Middle frontal gyrus (tissue), 1 donor: ENCODE measurements at regions not wholly inside any gene's neighbourhood (a gene's known extent, or its start where the extent isn't known, plus 50 kb on each side); places are given as distances from the start of the nearest gene placed in this dataset.

Source experiments
- DNase-seq: peaks from one replicate; pipeline ENCODE4 v3.0.0-alpha.2; 2015; ENCODE audit warnings: low spot score; ENCODE audit errors: extremely low spot score

GRCh38 chr4:163758032-163758431 lies 263.5 kb downstream of the TMA16 start:
- DNase-seq, result no peak

- no peak for DNase-seq
Observed at GRCh38 chr4:163762741-163763140, 268.3 kb downstream of the TMA16 start.

- no peak for DNase-seq
Observed at GRCh38 chr4:163764569-163764968, 270.1 kb downstream of the TMA16 start.

- DNase-seq, result no peak
Observed at GRCh38 chr4:163768014-163768413, 273.5 kb downstream of the TMA16 start.

GRCh38 chr4:163772238-163772637 lies 277.7 kb downstream of the TMA16 start:
- DNase-seq, result no peak

- DNase-seq, result no peak
Observed at GRCh38 chr4:163773940-163774339, 279.4 kb downstream of the TMA16 start.

GRCh38 chr4:163776957-163777356 lies 282.5 kb downstream of the TMA16 start:
- no peak for DNase-seq

GRCh38 chr4:163781726-163782125 lies 287.2 kb downstream of the TMA16 start:
- DNase-seq, result no peak

- DNase-seq, result no peak
Observed at GRCh38 chr4:163790231-163790630, 295.7 kb downstream of the TMA16 start.

GRCh38 chr4:163795885-163796284 lies 301.4 kb downstream of the TMA16 start:
- DNase-seq, result no peak

GRCh38 chr4:163804001-163804400 lies 309.5 kb downstream of the TMA16 start:
- DNase-seq, result no peak

- no peak for DNase-seq
Observed at GRCh38 chr4:163806653-163807052, 312.2 kb downstream of the TMA16 start.

- no peak for DNase-seq
Observed at GRCh38 chr4:163808011-163808410, 313.5 kb downstream of the TMA16 start.

- no peak for DNase-seq
Observed at GRCh38 chr4:163810755-163811154, 316.3 kb downstream of the TMA16 start.

- no peak for DNase-seq
Observed at GRCh38 chr4:163815776-163816175, 321.3 kb downstream of the TMA16 start.

GRCh38 chr4:163816494-163816893 lies 322.0 kb downstream of the TMA16 start:
- DNase-seq, result no peak

- DNase-seq, result no peak
Observed at GRCh38 chr4:163818673-163819072, 324.2 kb downstream of the TMA16 start.

GRCh38 chr4:163833669-163834068 lies 339.2 kb downstream of the TMA16 start:
- no peak for DNase-seq

- DNase-seq, result no peak
Observed at GRCh38 chr4:163846008-163846407, 351.5 kb downstream of the TMA16 start.

- no peak for DNase-seq
Observed at GRCh38 chr4:163852246-163852645, 357.8 kb downstream of the TMA16 start.

GRCh38 chr4:163857903-163858302 lies 363.4 kb downstream of the TMA16 start:
- DNase-seq, result no peak

GRCh38 chr4:163858515-163858914 lies 364.0 kb downstream of the TMA16 start:
- DNase-seq, result no peak

GRCh38 chr4:163863082-163863481 lies 368.6 kb downstream of the TMA16 start:
- DNase-seq, result no peak

- no peak for DNase-seq
Observed at GRCh38 chr4:163865010-163865409, 370.5 kb downstream of the TMA16 start.
